CD4-positive, alpha-beta memory T cell (primary cell): ENCODE measurements at regions not wholly inside any gene's neighbourhood (a gene's known extent, or its start where the extent isn't known, plus 50 kb on each side); places are given as distances from the start of the nearest gene placed in this dataset.

ENCODE experiments used
- CTCF ChIA-PET: fragments of 350-600 bp; sonication (Branson Sonifier 250); formaldehyde crosslinking; loops from one replicate; lab custom pipeline; 2021; ENCODE audit warnings: inconsistent platforms; ENCODE audit not compliant: partially characterized antibody; lab: Charles Lee
- POLR2A ChIA-PET: fragments of 350-600 bp; sonication (Branson Sonifier 250); formaldehyde crosslinking; loops from one replicate; lab custom pipeline; 2021; ENCODE audit not compliant: partially characterized antibody; lab: Charles Lee
- DNase-seq, 5 donors: peaks; one replicate each; pipeline versions ENCODE4 v3.0.0 to v3.0.0-alpha.2; 2020 to 2022; ENCODE audit warnings: mixed read lengths in 1 of 5
- H3K27ac ChIP-seq: one replicate; pipeline ENCODE4 v1.7.0; 2013; ENCODE audit warnings: low read depth, low read length
- H3K27me3 ChIP-seq: 2 replicates; pipeline ENCODE4 v1.7.0; 2013; ENCODE audit warnings: mild to moderate bottlenecking, low read length, moderate library complexity; ENCODE audit not compliant: insufficient read depth
- H3K36me3 ChIP-seq: 2 replicates; pipeline ENCODE4 v1.7.0; 2013; ENCODE audit warnings: mild to moderate bottlenecking, low read length, moderate library complexity; ENCODE audit not compliant: insufficient read depth
- H3K4me1 ChIP-seq: 2 replicates; pipeline ENCODE4 v1.7.0; 2013; ENCODE audit warnings: mild to moderate bottlenecking, low read length, moderate library complexity; ENCODE audit not compliant: insufficient read depth
- H3K4me3 ChIP-seq, 2 donors: one replicate each; pipeline ENCODE4 v1.7.0; 2013; ENCODE audit warnings: low read length in 2 of 2, mild to moderate bottlenecking in 1 of 2
- H3K9me3 ChIP-seq, 2 donors: one replicate each; pipeline ENCODE4 v1.7.0; 2013; ENCODE audit warnings: low read length in 2 of 2, control low read depth in 1 of 2; ENCODE audit not compliant: control insufficient read depth in 1 of 2
- H3K27ac Mint-ChIP-seq, 7 donors: one replicate each; pipeline ENCODE4 v1.8.0; 2020 to 2021; ENCODE audit warnings: mixed read lengths in 7 of 7, mild to moderate bottlenecking in 6 of 7, inconsistent platforms in 3 of 7, moderate library complexity in 3 of 7
- H3K27me3 Mint-ChIP-seq, 2 donors: one replicate each; pipeline ENCODE4 v1.8.0; 2020 to 2021; ENCODE audit warnings: mixed read lengths in 2 of 2
- H3K36me3 Mint-ChIP-seq, 2 donors: one replicate each; pipeline ENCODE4 v1.8.0; 2020 to 2021; ENCODE audit warnings: mixed read lengths in 2 of 2, inconsistent platforms in 1 of 2, mild to moderate bottlenecking in 1 of 2
- H3K4me1 Mint-ChIP-seq, 4 donors: one replicate each; pipeline ENCODE4 v1.8.0; 2020 to 2021; ENCODE audit warnings: mixed read lengths in 4 of 4, mild to moderate bottlenecking in 1 of 4
- H3K4me3 Mint-ChIP-seq, 8 donors: one replicate each; pipeline ENCODE4 v1.8.0; 2020 to 2021; ENCODE audit warnings: mixed read lengths in 8 of 8, mild to moderate bottlenecking in 7 of 8, moderate library complexity in 6 of 8, inconsistent platforms in 3 of 8
- H3K9me3 Mint-ChIP-seq, 8 donors: one replicate each; pipeline ENCODE4 v1.8.0; 2020 to 2021; ENCODE audit warnings: mixed read lengths in 8 of 8, mild to moderate bottlenecking in 5 of 8, inconsistent platforms in 3 of 8, moderate library complexity in 1 of 8
- intact Hi-C: fragments of 100-400 bp; cut with micrococcal nuclease; formaldehyde crosslinking; loops from one replicate; pipeline ENCODE4 v1.15.1; 2023

- Histone ChIP-seq H3K4me1 (no peaks in the 10 kb centered on the region), H3K27me3 (no peaks in the 10 kb centered on the region), H3K4me3 (no peak overlapping the region), H3K9me3 (no peaks in the 10 kb centered on the region), H3K36me3 (no peaks in the 10 kb centered on the region), H3K27ac (no peak overlapping the region)
- Mint-ChIP-seq H3K9me3 (peaks cover 0 to 10% (median 4%) of the 10 kb centered on the region in 8 donors), H3K36me3 (no peaks in the 10 kb centered on the region), H3K4me1 (no peaks in the 10 kb centered on the region), H3K4me3 (no peak overlapping the region), H3K27me3 (no peaks in the 10 kb centered on the region), H3K27ac (no peak overlapping the region)
- intact Hi-C loops: no loop called here
- CTCF ChIA-PET: no interaction called here
- DNase-seq: no peak
- POLR2A ChIA-PET: no interaction called here
Observed at GRCh38 chr5:60445921-60446320, 254.0 kb downstream of the DEPDC1B start.

DNA sequence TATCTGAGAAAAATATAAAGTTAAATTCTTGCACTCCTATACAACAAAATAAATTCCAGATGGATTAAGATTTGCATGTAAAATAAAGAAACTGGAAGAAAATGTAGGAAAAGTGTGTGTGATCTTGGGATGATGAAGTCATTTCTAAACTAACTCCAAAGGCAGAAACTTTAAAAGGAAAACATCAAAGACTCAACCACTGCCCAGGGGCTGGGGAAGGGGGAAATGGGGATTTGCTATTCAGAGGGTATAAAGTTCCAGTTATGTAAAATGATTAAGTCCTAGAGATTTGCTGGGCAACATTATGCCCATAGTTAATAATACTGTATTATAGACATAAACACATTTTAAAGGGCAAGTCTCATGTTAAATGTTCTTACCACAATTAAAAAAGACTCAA is 254.5 kb downstream of the DEPDC1B start:
- H3K36me3 Mint-ChIP-seq: no peaks in the 10 kb centered on the region
- intact Hi-C loops: no loop called here
- no peak overlapping the region for H3K27ac Mint-ChIP-seq

DNA sequence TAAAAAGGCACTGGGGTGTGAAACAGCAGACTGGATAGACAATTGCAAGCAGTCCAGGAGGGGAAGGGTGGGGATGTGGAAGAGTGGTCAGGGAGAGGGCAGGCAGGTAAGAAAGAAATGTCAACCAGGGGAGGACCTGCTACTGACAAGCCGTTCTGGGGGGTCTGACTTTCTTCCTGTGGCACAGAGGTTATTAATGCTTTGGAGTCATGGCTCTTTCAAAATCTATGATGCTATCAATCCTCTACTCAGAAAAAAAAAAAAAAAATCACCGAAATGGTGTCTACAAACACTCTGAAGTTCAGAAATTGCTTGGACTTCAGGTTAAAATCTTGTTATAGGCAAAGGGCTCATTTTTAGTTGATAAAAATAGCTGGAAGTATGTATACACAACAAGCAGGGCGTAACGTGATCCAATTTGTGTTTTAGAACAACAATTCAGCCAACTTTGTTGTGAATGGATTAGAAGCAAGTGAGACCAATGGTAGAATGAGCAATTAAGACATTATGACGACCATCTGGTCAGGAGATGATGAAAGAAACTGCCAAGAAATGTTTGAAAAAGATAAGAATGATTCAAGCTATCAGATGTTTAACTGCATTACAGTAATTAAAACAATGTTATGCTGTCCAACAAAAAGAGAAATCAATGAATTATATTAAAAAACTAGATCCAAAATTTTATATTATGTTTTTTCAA is 255.2 kb downstream of the DEPDC1B start:
- Histone ChIP-seq H3K4me3 (no peak overlapping the region), H3K27ac (no peak overlapping the region), H3K4me1 (no peaks in the 10 kb centered on the region), H3K36me3 (no peaks in the 10 kb centered on the region), H3K9me3 (no peaks in the 10 kb centered on the region), H3K27me3 (no peaks in the 10 kb centered on the region)
- ChIA-PET POLR2A (no interaction called here), CTCF (no interaction called here)
- H3K4me3 Mint-ChIP-seq: no peak overlapping the region
- intact Hi-C loops: no loop called here
- H3K4me1 Mint-ChIP-seq: no peaks in the 10 kb centered on the region
- H3K9me3 Mint-ChIP-seq: peaks cover 0 to 10% (median 4%) of the 10 kb centered on the region in 8 donors
- no peak for DNase-seq
- H3K36me3 Mint-ChIP-seq: no peaks in the 10 kb centered on the region
- no peak overlapping the region for H3K27ac Mint-ChIP-seq
- no peaks in the 10 kb centered on the region for H3K27me3 Mint-ChIP-seq

More for the DNA sequence above, 254.5 kb downstream of the DEPDC1B start:
- Mint-ChIP-seq H3K4me1 (no peaks in the 10 kb centered on the region), H3K9me3 (peaks cover 0 to 10% (median 4%) of the 10 kb centered on the region in 8 donors), H3K4me3 (no peak overlapping the region), H3K27me3 (no peaks in the 10 kb centered on the region)
- Histone ChIP-seq H3K27ac (no peak overlapping the region), H3K36me3 (no peaks in the 10 kb centered on the region), H3K4me3 (no peak overlapping the region), H3K9me3 (no peaks in the 10 kb centered on the region), H3K4me1 (no peaks in the 10 kb centered on the region), H3K27me3 (no peaks in the 10 kb centered on the region)
- DNase-seq: no peak
- ChIA-PET POLR2A (no interaction called here), CTCF (no interaction called here)

DNA sequence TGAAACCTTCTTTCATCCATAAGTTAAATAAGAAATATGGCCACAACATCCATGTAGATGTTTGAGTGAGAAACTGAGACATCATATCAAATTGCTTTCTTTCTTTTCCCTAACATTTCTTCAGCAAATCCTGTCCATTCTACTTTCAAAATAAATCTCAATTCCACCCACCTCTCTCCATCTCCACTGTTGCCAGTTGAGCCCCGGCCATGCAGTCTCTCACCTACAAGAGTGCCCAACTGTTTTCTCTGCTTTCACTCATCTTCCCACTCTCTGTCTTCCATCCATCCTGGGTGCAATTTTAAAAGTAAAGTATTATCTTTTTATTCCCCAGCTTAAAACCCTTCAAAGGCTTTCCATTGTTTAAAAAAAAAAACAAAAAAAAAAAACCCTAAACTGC is 260.4 kb downstream of the DEPDC1B start:
- Mint-ChIP-seq H3K27ac (no peak overlapping the region), H3K4me3 (no peak overlapping the region), H3K27me3 (no peaks in the 10 kb centered on the region), H3K9me3 (peaks cover 0 to 6% (median 4%) of the 10 kb centered on the region in 8 donors), H3K36me3 (no peaks in the 10 kb centered on the region), H3K4me1 (no peaks in the 10 kb centered on the region)
- intact Hi-C loops: no loop called here
- H3K36me3 ChIP-seq: no peaks in the 10 kb centered on the region
- POLR2A ChIA-PET: no interaction called here
- H3K27me3 ChIP-seq: no peaks in the 10 kb centered on the region
- no peak overlapping the region for H3K4me3 ChIP-seq
- no peak for DNase-seq
- CTCF ChIA-PET: no interaction called here
- no peaks in the 10 kb centered on the region for H3K9me3 ChIP-seq
- H3K27ac ChIP-seq: no peak overlapping the region
- H3K4me1 ChIP-seq: no peaks in the 10 kb centered on the region

DNA sequence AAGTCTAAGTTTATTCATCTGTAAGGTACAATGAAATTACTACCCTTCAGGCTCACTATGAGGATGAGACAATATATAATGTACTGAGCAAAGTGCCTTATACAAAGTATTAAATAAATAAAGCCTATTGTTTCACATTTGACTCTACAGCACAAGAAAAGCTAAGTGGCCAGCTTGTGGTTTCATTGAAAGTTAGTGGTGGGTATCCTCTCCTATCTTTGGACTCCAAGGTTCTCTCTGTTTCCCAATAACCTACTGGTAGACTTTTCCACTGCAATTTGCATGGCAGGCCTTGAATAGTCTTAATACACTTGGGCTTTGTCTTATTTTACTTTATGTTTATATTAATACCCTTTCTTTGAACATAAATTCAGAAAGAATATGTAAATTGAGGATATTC is 262.7 kb downstream of the DEPDC1B start:
- Histone ChIP-seq H3K27ac (no peak overlapping the region), H3K27me3 (no peaks in the 10 kb centered on the region), H3K4me3 (no peak overlapping the region), H3K4me1 (no peaks in the 10 kb centered on the region), H3K36me3 (no peaks in the 10 kb centered on the region), H3K9me3 (no peaks in the 10 kb centered on the region)
- no peak for DNase-seq
- Mint-ChIP-seq H3K4me1 (no peaks in the 10 kb centered on the region), H3K27ac (no peak overlapping the region), H3K36me3 (no peaks in the 10 kb centered on the region), H3K27me3 (no peaks in the 10 kb centered on the region), H3K4me3 (no peak overlapping the region), H3K9me3 (peaks cover 0 to 11% (median 4%) of the 10 kb centered on the region in 8 donors)
- POLR2A ChIA-PET: no interaction called here
- intact Hi-C loops: no loop called here
- CTCF ChIA-PET: no interaction called here

DNA sequence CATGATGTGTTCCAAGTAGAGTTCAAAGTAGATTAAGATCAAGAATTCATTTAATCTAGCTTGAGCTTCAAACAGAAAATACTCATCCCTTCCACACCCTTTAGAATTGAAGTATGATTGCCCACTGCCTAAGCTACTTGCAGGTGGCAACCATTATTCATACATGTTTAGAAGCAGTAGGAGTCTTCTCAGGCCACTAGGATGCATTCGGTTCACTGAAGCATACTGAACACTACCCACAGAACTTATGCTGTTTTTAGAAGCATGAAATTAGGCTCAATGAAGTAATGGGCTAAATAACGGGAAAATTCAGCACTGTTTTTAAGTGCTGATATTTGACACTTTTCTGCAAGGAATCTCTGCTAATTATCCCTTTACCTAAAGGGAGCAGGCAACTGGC is 263.4 kb downstream of the DEPDC1B start:
- Histone ChIP-seq H3K9me3 (no peaks in the 10 kb centered on the region), H3K27ac (no peak overlapping the region), H3K36me3 (no peaks in the 10 kb centered on the region), H3K27me3 (no peaks in the 10 kb centered on the region), H3K4me1 (no peaks in the 10 kb centered on the region), H3K4me3 (no peak overlapping the region)
- Mint-ChIP-seq H3K27ac (no peak overlapping the region), H3K36me3 (peaks cover 0 to 3% of the 10 kb centered on the region in 2 donors), H3K9me3 (peaks cover 0 to 8% (median 5%) of the 10 kb centered on the region in 8 donors), H3K4me3 (no peak overlapping the region), H3K4me1 (no peaks in the 10 kb centered on the region), H3K27me3 (no peaks in the 10 kb centered on the region)
- POLR2A ChIA-PET: no interaction called here
- no peak for DNase-seq
- CTCF ChIA-PET: no interaction called here
- intact Hi-C loops: no loop called here

- intact Hi-C loops: no loop called here
- no peaks in the 10 kb centered on the region for H3K4me1 ChIP-seq
- no peak overlapping the region for H3K27ac ChIP-seq
Observed at GRCh38 chr5:60435808-60436207, 264.2 kb downstream of the DEPDC1B start.

More at GRCh38 chr5:60435808-60436207, 264.2 kb downstream of the DEPDC1B start:
- H3K36me3 Mint-ChIP-seq: peaks cover 0 to 3% of the 10 kb centered on the region in 2 donors
- CTCF ChIA-PET: no interaction called here
- Histone ChIP-seq H3K27me3 (no peaks in the 10 kb centered on the region), H3K36me3 (no peaks in the 10 kb centered on the region), H3K9me3 (no peaks in the 10 kb centered on the region), H3K4me3 (no peak overlapping the region)
- DNase-seq: no peak
- no peak overlapping the region for H3K27ac Mint-ChIP-seq
- H3K4me3 Mint-ChIP-seq: no peak overlapping the region
- no peaks in the 10 kb centered on the region for H3K27me3 Mint-ChIP-seq
- no peaks in the 10 kb centered on the region for H3K4me1 Mint-ChIP-seq
- POLR2A ChIA-PET: no interaction called here
- H3K9me3 Mint-ChIP-seq: peaks cover 0 to 7% (median 4%) of the 10 kb centered on the region in 8 donors
